ENCODE measurements at regions not wholly inside any gene's neighbourhood (a gene's known extent, or its start where the extent isn't known, plus 50 kb on each side); places are given as distances from the start of the nearest gene placed in this dataset.

DNA sequence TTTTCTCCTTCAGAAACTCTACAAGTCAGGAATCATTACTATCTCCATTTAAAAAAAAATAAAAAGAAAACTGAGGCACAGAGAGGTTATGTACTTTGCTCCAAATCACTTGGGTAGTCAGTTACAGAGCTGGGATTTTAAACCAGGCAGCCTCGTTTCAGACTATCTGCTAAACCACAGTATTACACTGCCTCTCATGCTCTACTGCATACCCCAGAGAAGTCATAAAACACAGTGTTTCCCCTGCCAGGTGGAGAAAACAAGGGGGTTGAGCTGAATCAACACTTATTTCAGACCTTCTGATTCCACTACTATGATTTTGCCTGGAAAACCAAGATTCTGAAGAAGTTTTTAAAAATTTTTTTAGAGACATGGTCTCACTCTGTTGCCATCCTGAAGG lies 132.9 kb upstream of the POU2AF2 start:
- no peak overlapping the region for H3K27ac ChIP-seq
- H3K9me3 ChIP-seq (replicated peaks in 1 of 3): no peaks in the 10 kb centered on the region
- TF ChIP-seq CTCF (IDR thresholded peaks at IDR 0.05) (no peak), POLR2A (IDR thresholded peaks at IDR 0.05) (no peak)
- no peaks in the 10 kb centered on the region for H3K4me1 ChIP-seq (replicated peaks in 1 of 2)
- no peak for DNase-seq
- intact Hi-C loops (cut with DNase I): no loop called here
- no peak overlapping the region for H3K4me3 ChIP-seq
- H3K27me3 ChIP-seq: no peaks in the 10 kb centered on the region
- H3K36me3 ChIP-seq (replicated peaks in 1 of 2): no peaks in the 10 kb centered on the region
- WGBS, 4 donors: 56 to 61% (median 58%) methylated on average over 1 of the region's 1 CpG

- intact Hi-C loops (cut with DNase I): no loop called here
- TF ChIP-seq POLR2A (IDR thresholded peaks at IDR 0.05) (no peak), CTCF (IDR thresholded peaks at IDR 0.05) (no peak)
- H3K27me3 ChIP-seq: no peaks in the 10 kb centered on the region
- H3K9me3 ChIP-seq (replicated peaks in 1 of 3): no peaks in the 10 kb centered on the region
- H3K36me3 ChIP-seq (replicated peaks in 1 of 2): no peaks in the 10 kb centered on the region
- H3K4me1 ChIP-seq (replicated peaks in 1 of 2): no peaks in the 10 kb centered on the region
- no peak overlapping the region for H3K4me3 ChIP-seq
- DNase-seq: no peak
- no peak overlapping the region for H3K27ac ChIP-seq
Measured at GRCh38 chr11:111107501-111107900, 138.0 kb upstream of the POU2AF2 start.

DNA sequence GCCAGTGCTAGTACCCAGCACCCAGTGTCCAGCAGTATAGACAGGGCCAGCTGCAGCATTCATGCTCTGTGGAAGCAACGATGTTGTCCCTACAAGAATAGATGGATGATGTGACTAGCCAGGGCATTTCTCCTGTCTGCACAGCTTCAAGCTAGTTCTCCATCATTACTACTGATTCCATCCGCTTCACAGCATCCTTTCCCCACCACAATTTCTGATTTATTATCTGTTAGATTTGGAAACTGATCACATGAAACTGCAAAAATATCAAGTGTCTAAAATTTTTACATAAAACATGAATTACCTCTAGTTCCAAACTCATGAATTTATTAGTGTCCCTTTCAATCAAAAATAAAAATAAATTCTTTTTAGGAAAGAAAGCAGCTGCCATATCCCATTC lies 138.9 kb upstream of the POU2AF2 start:
- TF ChIP-seq POLR2A (IDR thresholded peaks at IDR 0.05) (no peak), CTCF (IDR thresholded peaks at IDR 0.05) (no peak)
- intact Hi-C loops (cut with DNase I): no loop called here
- no peaks in the 10 kb centered on the region for H3K27me3 ChIP-seq
- WGBS, 4 donors: 85 to 92% (median 89%) methylated on average over 2 of the region's 2 CpGs
- no peak for DNase-seq
- no peaks in the 10 kb centered on the region for H3K9me3 ChIP-seq (replicated peaks in 1 of 3)
- no peak overlapping the region for H3K27ac ChIP-seq
- H3K4me1 ChIP-seq (replicated peaks in 1 of 2): no peaks in the 10 kb centered on the region
- H3K36me3 ChIP-seq (replicated peaks in 1 of 2): no peaks in the 10 kb centered on the region
- H3K4me3 ChIP-seq: no peak overlapping the region

DNA sequence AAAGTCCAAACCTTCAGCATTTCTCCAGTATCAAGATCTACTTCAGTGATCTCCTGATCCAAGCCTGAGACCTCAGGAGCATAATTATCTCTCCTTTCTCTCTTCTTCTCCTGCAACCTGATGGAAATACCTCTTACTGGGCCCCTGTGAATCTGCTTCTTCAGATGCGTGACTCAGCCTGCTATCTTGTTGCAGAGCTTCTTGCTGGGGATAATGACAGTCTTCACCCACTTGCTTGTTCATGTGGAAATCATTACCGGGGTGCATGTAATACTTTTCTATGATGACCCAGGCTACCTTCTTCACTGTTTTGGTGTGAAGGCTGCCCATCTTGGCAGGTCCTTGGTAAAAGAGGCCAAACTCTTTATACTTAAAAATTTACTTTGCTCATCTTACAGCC lies 140.0 kb upstream of the POU2AF2 start:
- 87 to 92% (median 89%) methylated on average over 2 of the region's 2 CpGs for WGBS, 4 donors
- intact Hi-C loops (cut with DNase I): no loop called here
- no peak for TF ChIP-seq CTCF (IDR thresholded peaks at IDR 0.05)
- no peak for TF ChIP-seq POLR2A (IDR thresholded peaks at IDR 0.05)
- H3K4me3 ChIP-seq: no peak overlapping the region
- no peak overlapping the region for H3K27ac ChIP-seq
- H3K4me1 ChIP-seq (replicated peaks in 1 of 2): no peaks in the 10 kb centered on the region
- H3K9me3 ChIP-seq (replicated peaks in 1 of 3): no peaks in the 10 kb centered on the region
- DNase-seq: no peak
- H3K27me3 ChIP-seq: no peaks in the 10 kb centered on the region
- no peaks in the 10 kb centered on the region for H3K36me3 ChIP-seq (replicated peaks in 1 of 2)
